NCI-H1694 (cell line): ENCODE measurements at regions not wholly inside any gene's neighbourhood (a gene's known extent, or its start where the extent isn't known, plus 50 kb on each side); places are given as distances from the start of the nearest gene placed in this dataset.

ENCODE experiments used
- DNase-seq: peaks from one replicate; lab custom pipeline; 2025; lab: John Stamatoyannopoulos, UW

GRCh38 chr1:59058665-59059439, 238.0 kb upstream of the FGGY start:
- no peak for DNase-seq

DNA sequence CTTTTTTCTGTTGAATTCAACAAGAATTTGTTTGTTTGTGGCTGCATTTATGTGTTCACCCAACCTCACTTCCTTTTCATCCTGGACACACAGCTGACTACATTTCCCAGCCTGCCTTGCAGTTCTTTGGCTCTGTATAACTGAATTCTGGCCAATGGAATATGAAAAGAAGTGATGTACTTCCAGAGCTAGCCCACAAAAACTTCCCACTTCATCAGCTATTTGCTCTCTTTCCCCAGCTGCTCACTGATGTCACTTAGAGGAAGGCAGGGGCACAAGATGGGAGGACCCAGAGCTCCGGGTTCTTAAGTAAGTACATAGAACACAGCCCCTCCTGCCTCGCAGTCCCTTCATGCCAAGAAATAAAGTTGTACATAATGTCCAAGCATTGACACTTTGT, 235.0 kb upstream of the FGGY start:
- no peak for DNase-seq

- DNase-seq: no peak
These were observed 234.2 kb upstream of the FGGY start for GRCh38 chr1:59062743-59063142.

DNA sequence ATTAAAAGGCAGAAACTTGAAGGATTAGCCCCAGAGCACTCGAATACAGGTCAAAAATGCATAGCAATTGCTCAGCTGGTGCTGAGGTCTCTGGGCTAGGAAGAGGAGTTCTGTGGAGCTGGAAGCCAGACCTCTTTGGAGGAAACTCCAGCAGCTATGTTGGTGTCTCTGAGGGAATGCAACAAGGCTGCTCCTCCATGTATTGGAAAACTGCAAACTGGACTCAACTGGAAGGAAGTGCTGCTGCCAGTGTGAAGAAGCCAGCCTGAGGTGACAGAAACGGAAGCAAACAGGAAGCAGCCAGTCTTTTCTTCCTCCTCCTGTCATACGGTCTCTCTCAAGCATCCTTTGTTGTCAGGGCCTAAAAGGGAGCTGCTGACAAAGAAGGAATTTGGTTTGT, 233.4 kb upstream of the FGGY start:
- DNase-seq: no peak

- no peak for DNase-seq
These were observed 232.3 kb upstream of the FGGY start for GRCh38 chr1:59064592-59064991.

GRCh38 chr1:59066236-59066635, 230.7 kb upstream of the FGGY start:
- no peak for DNase-seq

DNA sequence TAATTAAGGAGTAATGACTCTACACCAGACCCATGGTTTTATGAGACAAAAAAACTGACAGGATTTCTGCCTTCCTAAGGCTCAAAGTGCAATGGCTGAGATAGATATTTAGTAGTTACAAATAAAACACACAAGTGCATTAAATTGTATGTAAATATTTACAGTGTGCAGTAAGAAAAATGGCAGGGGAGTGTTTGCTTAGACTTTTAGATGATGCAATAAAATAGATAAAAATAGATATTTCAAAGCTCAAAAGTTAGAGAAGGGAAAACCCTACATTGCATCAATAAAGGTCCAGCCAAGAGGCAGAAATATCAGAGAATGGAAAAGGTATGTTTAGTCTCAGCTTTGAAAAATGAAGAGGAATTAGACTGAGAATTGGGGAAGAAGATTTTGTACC, 226.3 kb upstream of the FGGY start:
- no peak for DNase-seq

DNA sequence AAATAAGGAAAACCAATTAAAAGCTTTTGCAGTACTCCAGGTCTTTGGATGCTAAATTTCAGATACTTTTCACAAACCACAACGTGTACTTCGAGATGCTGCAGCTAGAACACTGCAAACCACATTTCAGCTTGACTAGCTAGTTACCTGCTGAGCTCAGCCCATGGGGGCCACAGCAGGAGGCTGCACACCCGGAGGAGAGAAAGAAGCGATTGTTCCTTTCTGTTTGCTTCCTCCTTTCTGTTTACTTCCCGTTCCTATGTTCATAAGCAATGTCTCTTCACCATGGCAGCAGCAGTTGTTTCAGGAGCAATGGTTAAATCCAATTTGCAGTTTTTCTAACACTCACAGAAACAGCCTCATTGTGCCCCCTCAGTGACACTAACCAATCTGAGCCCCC, 225.6 kb upstream of the FGGY start:
- no peak for DNase-seq

- no peak for DNase-seq
These were observed 224.9 kb upstream of the FGGY start for GRCh38 chr1:59071876-59072582.

- no peak for DNase-seq
These were observed 224.3 kb upstream of the FGGY start for GRCh38 chr1:59072583-59072947.

DNA sequence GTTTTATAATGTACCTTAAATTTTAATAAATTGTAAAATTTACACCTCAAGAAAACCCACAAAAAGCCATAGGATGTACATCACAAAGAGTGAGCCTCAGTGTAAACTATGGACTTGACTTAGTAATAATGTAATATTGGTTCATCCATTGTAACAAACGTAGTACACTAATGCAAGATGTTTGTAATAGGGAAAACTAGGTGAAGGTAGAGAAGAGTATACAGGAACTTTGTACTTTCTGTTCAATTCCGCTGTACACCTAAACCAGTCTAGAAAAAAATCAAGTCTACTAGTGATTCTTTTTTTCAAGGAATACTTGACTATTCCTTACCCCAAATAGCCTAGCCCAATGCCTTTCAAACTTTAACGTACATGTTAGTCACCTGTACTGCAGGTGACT, 222.3 kb upstream of the FGGY start:
- DNase-seq: no peak

DNA sequence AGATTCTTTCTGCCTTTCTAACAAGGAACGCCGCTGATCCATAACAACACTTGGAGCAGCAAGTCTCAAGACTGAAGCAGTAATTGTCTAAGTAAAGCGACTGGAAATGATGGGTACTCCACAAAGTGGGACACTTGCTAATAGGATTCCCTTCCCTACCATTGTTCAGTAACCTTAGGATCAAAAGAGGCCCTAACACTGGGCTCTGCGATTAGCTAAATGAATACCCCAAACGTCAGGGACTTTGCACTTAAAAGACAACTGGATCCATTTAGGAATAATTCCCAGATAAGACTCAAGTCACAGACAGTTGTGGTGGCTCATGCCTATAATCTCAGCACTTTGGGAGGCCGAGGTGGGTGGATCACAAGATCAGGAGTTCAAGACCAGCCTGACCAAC, 221.9 kb upstream of the FGGY start:
- DNase-seq: no peak

GRCh38 chr1:59076612-59077011, 220.3 kb upstream of the FGGY start:
- no peak for DNase-seq

DNA sequence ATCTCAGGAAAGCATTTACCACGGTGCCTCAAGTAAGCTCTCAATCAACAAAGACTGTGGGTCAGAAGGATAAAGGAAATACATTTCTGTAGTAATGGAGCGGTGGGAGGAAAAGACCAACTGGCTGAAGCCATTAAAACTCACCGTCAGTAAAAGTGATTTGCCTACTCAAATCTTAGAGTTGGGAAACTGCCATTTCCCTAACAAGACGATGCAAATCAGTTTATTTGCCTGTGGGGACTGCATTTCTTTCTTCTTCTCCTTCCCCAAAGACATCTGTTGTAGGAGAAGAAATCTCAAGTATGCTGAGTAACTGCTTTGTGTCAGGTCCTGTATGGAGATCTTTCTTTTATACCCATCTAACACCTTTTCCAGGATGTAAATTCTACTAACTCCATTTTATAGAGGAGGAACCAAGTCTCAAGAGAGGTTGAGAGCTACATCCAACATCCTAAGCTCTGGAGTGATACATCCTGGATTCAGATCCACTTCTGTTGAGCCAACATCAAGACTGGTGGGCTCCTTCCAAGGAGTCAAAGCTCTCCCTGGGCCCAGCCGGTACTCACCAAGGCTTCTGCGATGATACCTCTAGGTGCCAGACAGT, 219.3 kb upstream of the FGGY start:
- DNase-seq: no peak

DNA sequence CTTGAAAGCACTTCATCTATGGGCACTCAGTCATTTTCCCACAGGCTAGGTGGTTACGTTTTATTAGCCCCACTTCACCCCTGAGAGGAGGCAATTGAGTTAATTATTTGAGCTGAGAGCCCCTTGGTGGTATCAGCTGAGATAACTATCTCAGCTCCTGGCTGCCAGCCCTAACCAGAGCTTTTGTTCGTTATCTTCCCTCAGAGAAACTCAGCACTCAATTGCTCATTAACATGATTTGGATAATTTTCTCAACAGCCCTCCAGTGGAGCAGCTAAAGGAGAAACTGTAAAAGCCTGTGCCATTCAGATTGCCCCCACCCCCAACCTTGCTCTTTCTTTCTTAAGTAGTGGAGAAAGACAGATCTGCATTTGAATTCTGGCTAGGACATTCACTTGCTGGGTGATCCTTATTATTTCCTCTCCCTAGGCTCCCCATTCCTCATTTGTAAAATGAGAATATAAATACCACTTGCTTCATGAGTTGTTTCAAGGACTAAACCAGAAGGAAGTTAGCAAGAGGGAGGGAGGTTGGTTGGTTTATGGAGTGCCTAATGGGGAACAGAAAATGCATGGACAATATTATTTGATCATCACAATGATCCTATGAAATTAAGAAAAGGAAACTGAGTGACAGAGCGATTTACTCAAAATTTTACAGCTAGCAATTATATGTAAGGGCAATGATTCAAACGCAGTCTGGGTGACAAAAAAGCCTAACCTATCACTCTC, 218.7 kb upstream of the FGGY start:
- no peak for DNase-seq

GRCh38 chr1:59078866-59079265, 218.0 kb upstream of the FGGY start:
- DNase-seq: no peak

- no peak for DNase-seq
These were observed 217.3 kb upstream of the FGGY start for GRCh38 chr1:59079434-59080140.

- DNase-seq: no peak
These were observed 215.7 kb upstream of the FGGY start for GRCh38 chr1:59081181-59081580.

GRCh38 chr1:59081795-59082194, 215.1 kb upstream of the FGGY start:
- no peak for DNase-seq

GRCh38 chr1:59083946-59084865, 212.7 kb upstream of the FGGY start:
- no peak for DNase-seq

- no peak for DNase-seq
These were observed 211.8 kb upstream of the FGGY start for GRCh38 chr1:59085101-59085500.
